Esophagus muscularis mucosa (tissue), 3 donors: ENCODE measurements at regions not wholly inside any gene's neighbourhood (a gene's known extent, or its start where the extent isn't known, plus 50 kb on each side); places are given as distances from the start of the nearest gene placed in this dataset.
A peak's percentile ranks its signal among the peaks of the same experiment; 100 is the strongest.

Experiments
- POLR2A ChIP-seq: fragments of 450-650 bp; IDR thresholded peaks from one replicate; pipeline ENCODE4 v1.6.1; 2017; ENCODE audit warnings: antibody characterized with exemption, moderate library complexity, mild to moderate bottlenecking, low read depth
- TF ChIP-seq, protein P1 (sequence below), 3 experiments: fragments of 200-600 bp in 2 of 3; fragments of 450-650 bp in 1 of 3; sonication (generic) in 2 of 3; IDR thresholded peaks; one replicate each; pipeline ENCODE4 v1.5.1; 2017 to 2019; ENCODE audit warnings: antibody characterized with exemption in 3 of 3, mild to moderate bottlenecking in 2 of 3, moderate library complexity in 1 of 3

DNA sequence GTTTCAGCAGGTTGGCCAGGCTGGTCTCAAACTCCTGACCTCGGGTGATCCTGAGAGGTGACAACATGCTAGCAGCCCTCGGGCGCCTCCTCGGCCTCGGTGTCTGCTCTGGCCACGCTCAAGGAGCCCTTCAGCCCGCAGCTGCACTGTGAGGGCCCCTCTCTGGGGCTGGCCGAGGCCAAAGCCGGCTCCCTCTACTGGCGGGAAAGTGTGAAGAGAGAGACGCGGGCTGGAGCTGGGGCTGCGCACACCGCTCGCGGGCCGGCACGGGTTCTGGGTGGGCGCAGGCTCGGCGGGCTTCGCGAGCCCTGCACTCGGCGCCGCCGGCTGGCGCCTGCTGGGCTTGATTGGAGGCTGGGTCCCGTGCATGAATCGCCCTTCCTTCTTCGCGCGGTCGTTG lies 80.8 kb upstream of the RBM24 start:
- TF ChIP-seq, protein P1, sequence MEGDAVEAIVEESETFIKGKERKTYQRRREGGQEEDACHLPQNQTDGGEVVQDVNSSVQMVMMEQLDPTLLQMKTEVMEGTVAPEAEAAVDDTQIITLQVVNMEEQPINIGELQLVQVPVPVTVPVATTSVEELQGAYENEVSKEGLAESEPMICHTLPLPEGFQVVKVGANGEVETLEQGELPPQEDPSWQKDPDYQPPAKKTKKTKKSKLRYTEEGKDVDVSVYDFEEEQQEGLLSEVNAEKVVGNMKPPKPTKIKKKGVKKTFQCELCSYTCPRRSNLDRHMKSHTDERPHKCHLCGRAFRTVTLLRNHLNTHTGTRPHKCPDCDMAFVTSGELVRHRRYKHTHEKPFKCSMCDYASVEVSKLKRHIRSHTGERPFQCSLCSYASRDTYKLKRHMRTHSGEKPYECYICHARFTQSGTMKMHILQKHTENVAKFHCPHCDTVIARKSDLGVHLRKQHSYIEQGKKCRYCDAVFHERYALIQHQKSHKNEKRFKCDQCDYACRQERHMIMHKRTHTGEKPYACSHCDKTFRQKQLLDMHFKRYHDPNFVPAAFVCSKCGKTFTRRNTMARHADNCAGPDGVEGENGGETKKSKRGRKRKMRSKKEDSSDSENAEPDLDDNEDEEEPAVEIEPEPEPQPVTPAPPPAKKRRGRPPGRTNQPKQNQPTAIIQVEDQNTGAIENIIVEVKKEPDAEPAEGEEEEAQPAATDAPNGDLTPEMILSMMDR (IDR thresholded peaks at IDR 0.05), result peak in 1 of 3 experiments; percentile 18
- TF ChIP-seq POLR2A, result no peak
